Mucosa of rectum (tissue), 2 donors: ENCODE measurements at regions not wholly inside any gene's neighbourhood (a gene's known extent, or its start where the extent isn't known, plus 50 kb on each side); places are given as distances from the start of the nearest gene placed in this dataset.

Experiments used
- H3K27ac ChIP-seq, 2 donors: one replicate each; pipeline ENCODE4 v1.7.0; 2013; ENCODE audit warnings: inconsistent platforms in 2 of 2, low read depth in 2 of 2, low read length in 2 of 2
- H3K27me3 ChIP-seq, 2 donors: one replicate each; pipeline ENCODE4 v1.7.0; 2013; ENCODE audit warnings: low read length in 2 of 2; ENCODE audit not compliant: control insufficient read depth in 2 of 2, insufficient read depth in 2 of 2
- H3K36me3 ChIP-seq, 2 donors: one replicate each; pipeline ENCODE4 v1.7.0; 2013; ENCODE audit warnings: low read length in 2 of 2; ENCODE audit not compliant: control insufficient read depth in 2 of 2, insufficient read depth in 2 of 2
- H3K4me1 ChIP-seq, 2 donors: one replicate each; pipeline ENCODE4 v1.7.0; 2013; ENCODE audit warnings: low read length in 2 of 2, mild to moderate bottlenecking in 1 of 2; ENCODE audit not compliant: control insufficient read depth in 2 of 2, insufficient read depth in 2 of 2
- H3K4me3 ChIP-seq, 2 donors: one replicate each; pipeline ENCODE4 v1.7.0; 2013; ENCODE audit warnings: low read length in 2 of 2
- H3K9ac ChIP-seq, 2 donors: one replicate each; pipeline ENCODE4 v1.7.0; 2013; ENCODE audit warnings: low read length in 2 of 2, low read depth in 1 of 2, mild to moderate bottlenecking in 1 of 2
- H3K9me3 ChIP-seq, 2 donors: one replicate each; pipeline ENCODE4 v1.7.0; 2013; ENCODE audit warnings: low read length in 2 of 2; ENCODE audit not compliant: control insufficient read depth in 2 of 2
- donor health status: healthy.
- donor health status: Normal muscosa, but diverticular disease.

GRCh38 chr3:68148447-68148846 lies 494.0 kb upstream of the SUCLG2 start:
- H3K9ac ChIP-seq: no peak overlapping the region
- no peaks in the 10 kb centered on the region for H3K36me3 ChIP-seq
- no peak overlapping the region for H3K27ac ChIP-seq
- no peak overlapping the region for H3K4me3 ChIP-seq
- no peaks in the 10 kb centered on the region for H3K27me3 ChIP-seq
- no peaks in the 10 kb centered on the region for H3K9me3 ChIP-seq
- H3K4me1 ChIP-seq: no peaks in the 10 kb centered on the region

- H3K27ac ChIP-seq: no peak overlapping the region
- H3K36me3 ChIP-seq: no peaks in the 10 kb centered on the region
- no peaks in the 10 kb centered on the region for H3K9me3 ChIP-seq
- no peaks in the 10 kb centered on the region for H3K4me1 ChIP-seq
- H3K4me3 ChIP-seq: no peak overlapping the region
- H3K9ac ChIP-seq: no peak overlapping the region
- H3K27me3 ChIP-seq: no peaks in the 10 kb centered on the region
These were observed 488.0 kb upstream of the SUCLG2 start for GRCh38 chr3:68142441-68142840.

- no peaks in the 10 kb centered on the region for H3K9me3 ChIP-seq
These were observed 485.5 kb upstream of the SUCLG2 start for GRCh38 chr3:68139897-68140296.

GRCh38 chr3:68136411-68136810 lies 482.0 kb upstream of the SUCLG2 start:
- no peak overlapping the region for H3K9ac ChIP-seq
- no peaks in the 10 kb centered on the region for H3K27me3 ChIP-seq
- no peaks in the 10 kb centered on the region for H3K4me1 ChIP-seq
- H3K4me3 ChIP-seq: no peak overlapping the region
- H3K27ac ChIP-seq: no peak overlapping the region
- H3K9me3 ChIP-seq: no peaks in the 10 kb centered on the region
- H3K36me3 ChIP-seq: no peaks in the 10 kb centered on the region

More at GRCh38 chr3:68139897-68140296, 485.5 kb upstream of the SUCLG2 start:
- Histone ChIP-seq H3K9ac (no peak overlapping the region), H3K4me1 (no peaks in the 10 kb centered on the region), H3K27ac (no peak overlapping the region), H3K36me3 (no peaks in the 10 kb centered on the region), H3K4me3 (no peak overlapping the region), H3K27me3 (no peaks in the 10 kb centered on the region)

DNA sequence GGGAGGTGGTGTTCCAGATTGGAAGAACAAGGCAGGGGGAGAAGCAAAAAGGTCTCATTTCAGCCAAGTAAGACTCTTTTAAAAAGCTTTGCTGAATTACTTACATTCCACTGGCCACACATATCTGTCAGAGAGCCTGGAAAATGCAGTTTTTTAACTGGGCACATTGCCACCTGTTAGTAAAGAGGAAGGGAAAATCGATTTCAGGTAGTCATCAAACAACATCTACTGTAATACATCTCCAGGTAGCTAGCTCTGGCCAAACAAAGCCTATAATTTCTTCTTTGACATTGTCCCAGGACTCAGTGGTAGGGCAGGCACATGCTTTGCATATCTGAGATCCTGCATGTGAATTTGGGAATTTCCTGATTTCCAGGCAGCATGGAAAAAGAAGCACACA lies 480.7 kb upstream of the SUCLG2 start:
- no peaks in the 10 kb centered on the region for H3K4me1 ChIP-seq
- H3K36me3 ChIP-seq: no peaks in the 10 kb centered on the region
- H3K9ac ChIP-seq: no peak overlapping the region
- H3K27me3 ChIP-seq: no peaks in the 10 kb centered on the region
- H3K9me3 ChIP-seq: no peaks in the 10 kb centered on the region
- no peak overlapping the region for H3K27ac ChIP-seq
- no peak overlapping the region for H3K4me3 ChIP-seq

DNA sequence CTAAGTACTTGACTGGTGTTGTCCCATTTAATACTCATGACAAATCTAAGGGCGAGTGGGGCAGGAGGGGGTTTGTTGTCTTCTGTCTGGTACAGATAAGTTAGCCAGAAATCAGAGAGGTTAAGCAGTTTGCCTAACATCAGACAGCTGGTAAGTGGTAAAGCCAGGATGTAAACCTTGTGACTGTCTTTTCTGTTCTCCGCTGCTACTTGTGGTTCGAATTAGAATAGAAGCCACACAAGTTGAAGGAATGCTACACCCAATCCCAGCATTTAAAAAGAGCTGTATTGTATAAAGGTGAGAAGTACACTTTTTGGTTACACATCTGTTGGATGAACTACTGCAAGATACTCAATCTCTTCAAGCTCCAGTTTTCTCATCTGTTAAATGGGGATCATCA lies 474.7 kb upstream of the SUCLG2 start:
- no peak overlapping the region for H3K27ac ChIP-seq
- no peak overlapping the region for H3K4me3 ChIP-seq
- no peaks in the 10 kb centered on the region for H3K27me3 ChIP-seq
- H3K9ac ChIP-seq: no peak overlapping the region
- no peaks in the 10 kb centered on the region for H3K4me1 ChIP-seq
- no peaks in the 10 kb centered on the region for H3K36me3 ChIP-seq
- no peaks in the 10 kb centered on the region for H3K9me3 ChIP-seq

DNA sequence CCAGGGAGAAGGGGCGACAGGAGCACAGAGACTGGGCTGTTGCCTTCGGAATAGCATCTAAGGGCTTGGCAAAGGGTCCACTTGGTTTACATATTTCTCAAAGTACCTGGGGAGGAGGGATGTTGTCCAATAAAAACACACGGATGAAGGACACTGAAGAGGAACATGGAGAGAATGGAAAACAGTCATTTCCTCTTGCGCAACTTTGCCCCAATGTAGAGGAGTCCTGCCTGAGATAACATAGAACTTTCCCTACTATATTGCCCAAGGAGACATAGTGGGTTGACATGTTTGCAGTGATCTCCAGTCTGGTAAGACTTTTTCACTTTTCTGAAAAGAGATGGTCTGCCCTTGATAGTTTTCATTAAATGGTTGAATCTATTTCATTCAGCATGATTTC lies 468.8 kb upstream of the SUCLG2 start:
- Histone ChIP-seq H3K27ac (no peak overlapping the region), H3K4me3 (no peak overlapping the region), H3K4me1 (no peaks in the 10 kb centered on the region), H3K36me3 (no peaks in the 10 kb centered on the region), H3K9me3 (no peaks in the 10 kb centered on the region), H3K9ac (no peak overlapping the region), H3K27me3 (no peaks in the 10 kb centered on the region)

- no peaks in the 10 kb centered on the region for H3K36me3 ChIP-seq
- no peak overlapping the region for H3K27ac ChIP-seq
- H3K9ac ChIP-seq: no peak overlapping the region
- no peak overlapping the region for H3K4me3 ChIP-seq
- H3K4me1 ChIP-seq: no peaks in the 10 kb centered on the region
- H3K9me3 ChIP-seq: peaks cover 0 to 2% of the 10 kb centered on the region in 2 donors
- no peaks in the 10 kb centered on the region for H3K27me3 ChIP-seq
These were observed 466.9 kb upstream of the SUCLG2 start for GRCh38 chr3:68121287-68121686.

GRCh38 chr3:68116580-68116979 lies 462.2 kb upstream of the SUCLG2 start:
- no peak overlapping the region for H3K9ac ChIP-seq
- no peak overlapping the region for H3K4me3 ChIP-seq
- no peaks in the 10 kb centered on the region for H3K27me3 ChIP-seq
- no peaks in the 10 kb centered on the region for H3K4me1 ChIP-seq
- H3K36me3 ChIP-seq: no peaks in the 10 kb centered on the region
- H3K27ac ChIP-seq: no peak overlapping the region
- peaks cover 0 to 2% of the 10 kb centered on the region in 2 donors for H3K9me3 ChIP-seq

DNA sequence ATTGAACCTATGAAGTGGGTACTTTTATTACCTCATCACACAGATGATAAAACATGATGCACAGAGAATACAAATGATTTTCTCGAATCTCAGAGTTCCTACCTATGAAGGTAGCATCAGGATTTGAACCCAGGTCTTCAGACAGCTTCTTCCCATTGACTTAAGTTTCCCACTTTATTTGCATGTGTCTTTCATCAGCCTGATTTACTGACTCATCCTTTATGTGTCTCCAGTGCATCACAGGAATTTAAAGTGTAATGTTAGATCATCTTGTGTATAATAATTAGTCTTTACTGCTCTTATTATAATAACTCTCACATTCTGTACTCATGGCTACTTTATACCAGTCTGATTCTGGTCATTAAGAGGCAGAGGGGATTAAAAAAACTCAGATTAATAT lies 449.4 kb upstream of the SUCLG2 start:
- Histone ChIP-seq H3K27ac (no peak overlapping the region), H3K27me3 (no peaks in the 10 kb centered on the region), H3K9me3 (no peaks in the 10 kb centered on the region), H3K9ac (no peak overlapping the region), H3K4me3 (no peak overlapping the region), H3K36me3 (no peaks in the 10 kb centered on the region), H3K4me1 (no peaks in the 10 kb centered on the region)

DNA sequence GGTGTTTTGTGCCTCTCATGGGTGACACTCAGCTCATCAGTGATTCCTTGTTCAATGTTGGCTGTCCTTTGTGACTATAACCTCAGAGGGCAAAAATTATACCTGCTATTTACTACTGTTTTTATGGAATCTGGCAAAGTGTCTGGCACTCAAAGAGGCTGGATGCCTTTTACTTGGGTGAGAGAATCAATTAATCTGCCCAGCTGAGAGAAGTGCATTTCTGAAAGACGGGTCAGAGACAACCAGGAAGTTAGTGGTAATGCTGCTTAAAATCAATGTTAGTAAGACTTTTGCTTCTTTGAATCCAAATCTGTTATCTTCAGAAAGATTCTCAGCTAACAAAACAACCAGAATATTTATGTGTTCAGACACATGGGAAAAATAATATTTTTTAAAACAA lies 436.2 kb upstream of the SUCLG2 start:
- Histone ChIP-seq H3K9me3 (no peaks in the 10 kb centered on the region), H3K4me1 (no peaks in the 10 kb centered on the region), H3K9ac (no peak overlapping the region)

More for the DNA sequence above, 436.2 kb upstream of the SUCLG2 start:
- no peaks in the 10 kb centered on the region for H3K36me3 ChIP-seq
- H3K27ac ChIP-seq: no peak overlapping the region
- no peak overlapping the region for H3K4me3 ChIP-seq
- H3K27me3 ChIP-seq: no peaks in the 10 kb centered on the region
